ENCODE measurements at regions not wholly inside any gene's neighbourhood (a gene's known extent, or its start where the extent isn't known, plus 50 kb on each side); places are given as distances from the start of the nearest gene placed in this dataset.

DNA sequence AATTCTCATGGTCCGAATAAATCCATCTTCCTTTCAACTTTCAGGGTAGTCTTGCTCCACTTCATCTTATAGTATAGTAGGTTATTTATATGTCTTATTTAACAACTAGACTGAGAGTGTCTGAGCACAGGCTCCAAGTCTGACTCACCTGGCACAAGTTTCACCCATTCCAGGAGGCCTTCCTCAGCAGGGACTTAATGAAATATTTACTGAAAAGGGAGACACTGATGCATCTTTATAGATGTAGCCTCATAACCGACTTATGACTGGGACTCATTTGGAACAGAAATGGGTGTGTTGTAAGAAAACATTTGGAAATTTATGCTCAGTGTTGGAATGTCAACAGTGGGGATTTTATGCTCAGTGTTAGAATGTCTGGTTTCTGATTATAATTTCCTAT is 59.9 kb downstream of the CH25H start:
- Histone ChIP-seq H3K27me3 (ENCODE audit: control insufficient read depth, insufficient read depth, low read length) (no peaks in the 10 kb centered on the region), H3K4me1 (ENCODE audit: control insufficient read depth in 2 of 3, insufficient read depth in 2 of 3, low read depth in 1 of 3, low read length in 3 of 3) (no peaks in the 10 kb centered on the region), H3K36me3 (ENCODE audit: control insufficient read depth in 2 of 3, insufficient read depth in 3 of 3, low read length in 3 of 3) (no peaks in the 10 kb centered on the region), H3K27ac (ENCODE audit: low read depth in 2 of 2, low read length in 2 of 2) (no peak overlapping the region), H3K9me3 (ENCODE audit: control insufficient read depth in 2 of 3, insufficient read depth in 1 of 3, low read length in 3 of 3) (no peaks in the 10 kb centered on the region), H3K4me3 (ENCODE audit: low read length in 3 of 3) (no peak overlapping the region), H3K9ac (ENCODE audit: low read length in 3 of 3) (no peak overlapping the region)
- no peak for TF ChIP-seq CTCF (IDR thresholded peaks at IDR 0.05; ENCODE audit: borderline replicate concordance, extremely low read depth, insufficient read depth)
- intact Hi-C loops (cut with DNase I), result no loop called here
- DNase-seq, result no peak
- no peak for FAIRE-seq

DNA sequence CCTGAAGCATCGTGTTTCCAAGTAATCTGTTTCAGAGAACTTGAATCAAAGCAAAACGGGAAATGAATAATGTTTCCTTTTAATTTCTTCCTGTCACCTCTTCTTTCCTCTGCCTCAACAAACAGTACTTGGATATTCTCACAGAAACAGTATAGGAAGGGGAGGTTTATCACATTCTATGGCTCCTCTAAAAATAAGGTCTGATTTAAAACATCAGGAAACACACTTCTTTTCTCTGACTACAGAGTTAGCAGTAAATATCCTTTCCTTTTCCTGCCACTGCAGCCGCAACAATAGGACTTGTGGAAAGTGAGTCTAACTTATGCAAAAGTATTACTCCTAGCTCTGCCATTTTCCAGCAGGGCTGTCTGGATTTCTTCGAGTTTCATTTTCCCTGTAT is 62.3 kb downstream of the CH25H start:
- no peak for FAIRE-seq
- Histone ChIP-seq H3K27ac (ENCODE audit: low read depth in 2 of 2, low read length in 2 of 2) (no peak overlapping the region), H3K4me3 (ENCODE audit: low read length in 3 of 3) (no peak overlapping the region), H3K9me3 (ENCODE audit: control insufficient read depth in 2 of 3, insufficient read depth in 1 of 3, low read length in 3 of 3) (no peaks in the 10 kb centered on the region), H3K4me1 (ENCODE audit: control insufficient read depth in 2 of 3, insufficient read depth in 2 of 3, low read depth in 1 of 3, low read length in 3 of 3) (no peaks in the 10 kb centered on the region), H3K36me3 (ENCODE audit: control insufficient read depth in 2 of 3, insufficient read depth in 3 of 3, low read length in 3 of 3) (no peaks in the 10 kb centered on the region), H3K9ac (ENCODE audit: low read length in 3 of 3) (no peak overlapping the region), H3K27me3 (ENCODE audit: control insufficient read depth, insufficient read depth, low read length) (no peaks in the 10 kb centered on the region)
- intact Hi-C loops (cut with DNase I), result no loop called here
- peak in 2 of 5 donors; percentile 25 to 53 for DNase-seq
- no peak for TF ChIP-seq CTCF (IDR thresholded peaks at IDR 0.05; ENCODE audit: borderline replicate concordance, extremely low read depth, insufficient read depth)

DNA sequence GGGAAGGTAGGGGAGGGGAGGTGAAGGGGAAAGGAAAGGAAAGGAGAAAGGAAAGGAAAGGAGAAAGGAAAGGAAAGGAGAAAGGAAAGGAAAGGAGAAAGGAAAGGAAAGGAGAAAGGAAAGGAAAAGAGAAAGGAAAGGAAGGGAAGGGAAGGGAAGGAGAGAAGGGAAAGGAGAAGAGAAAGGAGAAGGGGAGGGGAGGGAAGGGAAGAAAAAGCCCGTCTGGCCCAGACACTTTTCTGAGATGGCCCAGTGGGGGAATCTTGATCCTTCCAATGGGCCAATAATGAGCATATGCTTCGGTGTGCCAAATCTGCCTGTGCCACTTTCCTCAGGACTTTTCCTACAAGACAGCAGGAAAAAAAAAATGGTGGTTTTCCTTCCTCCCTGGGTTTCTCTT is 64.5 kb downstream of the CH25H start:
- H3K9ac ChIP-seq (ENCODE audit: low read length in 3 of 3), result no peak overlapping the region
- no peak overlapping the region for H3K4me3 ChIP-seq (ENCODE audit: low read length in 3 of 3)
- H3K27me3 ChIP-seq (ENCODE audit: control insufficient read depth, insufficient read depth, low read length), result no peaks in the 10 kb centered on the region
- H3K27ac ChIP-seq (ENCODE audit: low read depth in 2 of 2, low read length in 2 of 2), result no peak overlapping the region
- H3K4me1 ChIP-seq (ENCODE audit: control insufficient read depth in 2 of 3, insufficient read depth in 2 of 3, low read depth in 1 of 3, low read length in 3 of 3), result no peaks in the 10 kb centered on the region
- no peak for DNase-seq
- no peaks in the 10 kb centered on the region for H3K9me3 ChIP-seq (ENCODE audit: control insufficient read depth in 2 of 3, insufficient read depth in 1 of 3, low read length in 3 of 3)
- TF ChIP-seq CTCF (IDR thresholded peaks at IDR 0.05; ENCODE audit: borderline replicate concordance, extremely low read depth, insufficient read depth), result no peak
- no peaks in the 10 kb centered on the region for H3K36me3 ChIP-seq (ENCODE audit: control insufficient read depth in 2 of 3, insufficient read depth in 3 of 3, low read length in 3 of 3)
- FAIRE-seq, result no peak
- intact Hi-C loops (cut with DNase I), result no loop called here

DNA sequence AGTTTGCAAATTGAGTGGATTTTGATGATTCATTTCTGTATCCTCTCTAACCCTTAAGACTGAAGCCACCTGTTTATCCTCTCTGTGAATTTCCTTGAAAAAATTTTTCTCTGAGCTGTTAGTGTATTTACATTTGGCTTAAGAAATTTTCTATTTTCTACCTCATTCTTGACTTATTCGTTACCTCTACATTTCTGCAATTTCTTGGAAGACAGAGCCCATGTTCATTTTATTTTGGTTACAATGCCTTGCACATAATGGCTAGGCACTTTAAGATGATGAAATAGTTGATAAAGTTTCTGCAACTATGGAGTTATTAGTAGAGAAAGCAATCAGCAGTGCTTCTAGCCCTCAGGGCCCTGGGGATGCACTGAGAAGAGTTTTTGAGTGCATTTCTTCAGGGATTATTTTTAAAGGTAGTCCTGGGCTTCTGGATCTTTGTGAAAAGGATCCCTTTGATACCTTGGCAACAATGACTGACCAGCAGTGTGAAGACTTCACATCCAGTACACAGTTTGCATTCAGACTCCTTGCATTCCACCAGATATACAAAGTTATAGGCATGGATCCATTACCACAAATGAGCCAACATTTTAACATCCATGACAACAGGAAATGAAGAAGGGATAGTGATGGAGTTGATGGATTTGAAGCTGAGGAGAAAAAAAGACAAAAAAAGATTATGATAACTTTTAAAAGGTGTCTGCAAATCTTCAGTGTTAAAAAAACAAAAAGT is 68.2 kb downstream of the CH25H start:
- H3K27ac ChIP-seq (ENCODE audit: low read depth in 2 of 2, low read length in 2 of 2), result no peak overlapping the region
- no peak overlapping the region for H3K9ac ChIP-seq (ENCODE audit: low read length in 3 of 3)
- H3K4me1 ChIP-seq (ENCODE audit: control insufficient read depth in 2 of 3, insufficient read depth in 2 of 3, low read depth in 1 of 3, low read length in 3 of 3), result no peaks in the 10 kb centered on the region
- intact Hi-C loops (cut with DNase I), result no loop called here
- no peak for FAIRE-seq
- no peaks in the 10 kb centered on the region for H3K9me3 ChIP-seq (ENCODE audit: control insufficient read depth in 2 of 3, insufficient read depth in 1 of 3, low read length in 3 of 3)
- no peak for TF ChIP-seq CTCF (IDR thresholded peaks at IDR 0.05; ENCODE audit: borderline replicate concordance, extremely low read depth, insufficient read depth)
- no peaks in the 10 kb centered on the region for H3K36me3 ChIP-seq (ENCODE audit: control insufficient read depth in 2 of 3, insufficient read depth in 3 of 3, low read length in 3 of 3)
- H3K4me3 ChIP-seq (ENCODE audit: low read length in 3 of 3), result no peak overlapping the region
- no peak for DNase-seq
- H3K27me3 ChIP-seq (ENCODE audit: control insufficient read depth, insufficient read depth, low read length), result no peaks in the 10 kb centered on the region
